Stimulated activated CD8-positive, alpha-beta memory T cell treated with anti-CD3 and anti-CD28 coated beads, Interleukin-2, amount 100 ng/mL, for 48 hours (primary cell): ENCODE measurements at regions not wholly inside any gene's neighbourhood (a gene's known extent, or its start where the extent isn't known, plus 50 kb on each side); places are given as distances from the start of the nearest gene placed in this dataset.
"Not testable (repeated sequence)": the region's sequence is repeated elsewhere in the genome, so short reads cannot be mapped to it uniquely, and the experiment has no call there.

Source experiments
- DNase-seq, 2 donors: peaks; one replicate each; pipeline ENCODE4 v3.0.0-alpha.2; 2020; ENCODE audit warnings: low read depth in 2 of 2

DNA sequence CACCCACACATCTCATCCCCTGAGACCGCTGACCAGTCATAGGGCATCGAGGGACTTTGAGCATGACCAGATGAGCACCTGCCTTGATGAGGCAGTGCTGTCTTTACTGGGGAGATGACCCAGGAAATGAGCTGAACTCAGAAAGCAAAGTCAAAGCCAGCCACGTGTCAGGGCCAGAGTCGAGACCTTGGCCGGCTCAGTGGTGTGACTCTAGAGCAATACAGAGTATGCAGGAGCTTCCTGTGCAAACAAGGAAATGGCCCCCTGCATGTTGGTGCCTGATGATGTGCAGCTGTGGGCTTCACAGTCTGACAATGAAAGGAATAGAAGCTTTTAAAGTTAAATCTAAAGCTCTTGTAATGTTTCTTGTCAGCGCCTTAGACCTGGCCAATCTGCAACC lies 332.9 kb downstream of the PCNX1 start:
- no peak for DNase-seq

DNA sequence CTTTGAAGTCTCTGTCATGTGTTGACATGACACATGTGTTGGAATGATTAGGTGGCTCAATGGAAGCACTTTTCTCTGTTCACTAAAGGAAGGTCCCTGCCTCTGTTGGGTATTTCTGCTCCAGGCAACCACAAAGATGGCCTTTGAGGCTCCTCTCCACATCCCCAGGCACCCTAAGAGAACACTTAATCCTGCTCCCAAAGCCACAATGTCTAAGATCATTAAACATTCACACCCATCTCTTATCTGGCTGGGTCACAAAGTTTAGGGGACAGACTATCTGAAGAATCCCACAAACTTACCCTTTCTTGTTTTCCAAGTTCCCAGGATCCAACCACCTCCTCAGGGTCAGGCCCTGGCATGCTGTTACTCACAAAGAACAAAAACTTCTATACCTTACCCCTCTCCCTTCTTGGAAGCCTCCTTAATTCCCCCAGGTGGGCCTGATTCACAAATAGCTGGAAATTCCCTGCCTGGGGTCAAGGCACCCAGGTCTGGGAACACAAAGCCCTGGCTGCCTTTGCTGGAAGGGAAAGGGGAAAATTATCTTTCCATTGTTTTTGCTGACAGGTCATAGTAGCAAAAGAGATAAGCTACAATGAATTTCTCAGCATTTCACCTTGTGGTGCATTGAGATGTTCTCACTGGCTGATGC lies 333.7 kb downstream of the PCNX1 start:
- DNase-seq: no peak

DNA sequence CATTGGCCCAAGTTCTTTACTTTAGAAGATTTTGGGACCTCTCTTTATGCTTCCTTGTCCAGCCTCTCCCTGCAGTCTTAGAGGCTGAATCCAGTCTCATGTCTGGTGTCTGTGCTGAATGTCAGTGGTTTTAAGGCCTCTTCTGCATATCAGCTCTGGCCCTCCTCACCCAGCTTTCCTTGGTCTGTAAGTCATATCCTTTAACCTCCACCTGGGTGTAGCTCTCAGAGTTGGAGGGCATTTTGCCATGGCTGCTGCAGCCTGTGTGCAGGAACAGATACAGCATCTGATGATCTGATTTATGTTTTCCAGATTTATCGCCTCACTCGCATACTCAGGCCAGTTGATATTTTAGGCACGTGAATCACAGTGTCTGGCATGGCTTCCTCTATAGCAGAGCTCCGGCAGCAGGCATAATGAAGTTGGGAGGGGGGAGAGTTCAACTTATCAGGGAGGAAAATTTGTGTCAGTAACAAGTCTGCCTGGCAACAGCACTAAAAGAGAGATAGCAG lies 335.0 kb downstream of the PCNX1 start:
- no peak for DNase-seq

DNA sequence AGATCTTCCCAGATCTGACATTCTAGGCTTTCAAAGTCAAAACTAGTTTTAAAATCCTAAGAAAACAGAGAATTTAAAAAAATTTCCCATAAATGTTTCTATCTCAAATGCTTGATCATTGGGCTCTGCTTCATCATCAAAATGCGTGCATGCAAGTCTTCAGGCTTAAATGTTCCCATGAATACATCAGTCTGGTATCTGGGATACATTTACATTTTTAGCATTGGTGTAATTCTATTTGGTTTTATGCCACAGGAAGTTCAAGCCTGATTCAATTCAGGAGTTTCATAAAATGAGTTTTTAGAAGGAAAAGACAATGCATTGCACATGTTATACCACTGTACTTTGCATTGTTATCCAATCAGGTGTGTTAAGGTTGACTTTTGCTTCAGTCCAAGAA lies 336.4 kb downstream of the PCNX1 start:
- DNase-seq: no peak

DNA sequence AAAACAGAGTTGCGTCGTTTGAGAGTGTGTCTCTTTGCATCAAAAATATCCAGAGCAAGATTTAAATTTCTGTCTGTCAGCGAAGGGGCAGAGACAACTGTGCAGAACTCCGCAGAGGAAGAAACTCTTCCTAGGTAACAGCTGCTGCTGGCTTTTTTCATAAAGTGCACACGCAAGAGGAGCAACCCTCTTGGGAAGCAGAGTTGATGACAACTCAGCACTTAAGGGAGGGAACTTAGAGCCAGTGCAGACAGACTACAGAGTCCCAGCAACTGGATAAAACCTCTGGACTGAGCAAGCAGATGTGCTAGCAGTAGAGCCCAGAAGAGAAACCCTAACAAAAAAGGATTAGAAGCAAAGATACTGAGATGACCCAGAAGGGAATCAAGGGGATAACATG lies 337.1 kb downstream of the PCNX1 start:
- DNase-seq: no peak

DNA sequence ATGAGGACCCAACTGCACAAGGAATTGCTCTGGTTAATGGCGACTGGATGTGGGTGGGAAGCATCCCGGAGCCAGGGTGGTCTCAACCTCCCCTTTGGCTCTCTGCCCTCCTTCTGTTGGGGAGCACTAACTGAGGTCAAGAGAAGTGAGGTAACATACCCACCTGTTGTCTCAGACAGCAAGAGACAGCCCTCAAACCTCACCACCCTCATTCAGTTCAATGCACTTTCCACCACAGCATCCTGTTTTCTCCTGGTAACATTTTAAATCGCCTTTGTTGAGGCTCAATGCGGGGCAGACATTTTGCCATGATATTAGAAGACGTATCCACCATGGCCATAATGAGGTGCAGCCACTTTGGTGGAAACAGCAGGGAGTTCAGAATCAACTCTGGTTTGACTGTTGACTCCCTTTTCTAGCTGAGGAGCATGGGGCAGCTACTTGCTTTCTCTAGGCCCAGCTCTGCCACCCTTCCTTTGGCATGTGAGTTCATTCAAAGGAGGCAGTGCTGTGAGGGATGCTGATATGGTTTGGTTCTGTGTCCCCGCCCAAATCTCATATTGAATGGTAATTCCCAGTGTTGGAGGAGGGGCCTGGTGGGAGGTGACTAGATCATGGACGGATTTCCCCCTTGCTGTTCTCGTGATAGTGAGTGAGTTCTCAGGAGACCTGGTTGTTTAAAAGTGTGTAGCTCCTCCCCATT lies 338.6 kb downstream of the PCNX1 start:
- DNase-seq: no peak

DNA sequence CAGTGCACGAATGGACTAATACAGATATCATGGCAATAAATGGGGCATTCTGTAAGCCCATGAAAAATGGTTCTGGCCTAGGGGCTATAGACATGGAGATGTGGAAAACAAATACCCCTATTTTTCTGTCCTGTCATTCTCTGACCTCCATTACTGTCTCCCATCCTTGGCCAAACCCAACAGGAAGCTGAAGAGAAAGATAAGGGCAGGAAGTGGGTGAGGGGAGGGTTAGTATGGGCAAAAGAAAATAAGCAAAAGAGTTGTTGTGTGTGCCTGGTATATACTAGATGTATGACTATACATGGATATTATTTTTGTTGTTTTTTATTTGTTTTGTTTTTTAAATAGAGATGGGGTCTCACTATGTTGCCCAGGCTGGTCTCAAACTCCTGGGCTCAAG lies 339.3 kb downstream of the PCNX1 start:
- DNase-seq: no peak

DNA sequence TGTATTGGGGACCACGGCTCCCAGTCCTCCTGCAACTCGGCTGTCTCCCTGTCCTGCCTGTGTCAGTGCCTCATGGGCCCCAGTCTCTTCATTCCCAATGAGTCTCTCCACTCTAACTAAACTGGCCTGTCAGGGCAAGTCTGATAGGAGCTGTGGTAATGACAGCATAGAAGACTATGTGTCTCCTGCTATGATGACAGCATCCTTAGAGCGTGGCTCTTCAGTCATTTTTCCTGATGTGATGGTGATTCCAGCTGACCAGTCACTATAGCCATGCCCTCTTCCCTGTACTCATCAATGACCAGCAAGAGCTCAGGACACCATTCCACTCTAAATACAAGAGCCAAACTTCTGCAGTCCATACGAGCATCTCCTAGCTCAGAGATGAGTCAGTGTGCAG lies 339.8 kb downstream of the PCNX1 start:
- no peak for DNase-seq

DNA sequence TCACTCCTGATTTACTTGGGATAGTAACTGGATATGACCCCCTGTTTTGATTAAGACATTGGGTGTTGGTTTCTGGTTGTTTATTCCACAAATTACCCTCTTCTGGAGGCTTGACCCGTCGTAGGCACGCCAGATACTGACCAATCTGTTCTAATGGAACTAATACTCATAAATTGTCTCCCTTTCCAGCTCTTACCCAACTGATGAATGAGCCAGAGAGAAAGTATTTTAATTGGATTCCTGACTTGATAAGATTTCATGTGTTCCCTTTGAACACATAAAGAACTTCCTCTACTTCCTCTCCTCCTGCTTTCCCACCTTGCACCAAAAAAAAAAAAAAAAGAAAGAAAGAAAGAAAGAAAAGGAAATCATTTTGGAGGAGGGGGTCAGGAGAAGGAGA lies 340.9 kb downstream of the PCNX1 start:
- no peak for DNase-seq

DNA sequence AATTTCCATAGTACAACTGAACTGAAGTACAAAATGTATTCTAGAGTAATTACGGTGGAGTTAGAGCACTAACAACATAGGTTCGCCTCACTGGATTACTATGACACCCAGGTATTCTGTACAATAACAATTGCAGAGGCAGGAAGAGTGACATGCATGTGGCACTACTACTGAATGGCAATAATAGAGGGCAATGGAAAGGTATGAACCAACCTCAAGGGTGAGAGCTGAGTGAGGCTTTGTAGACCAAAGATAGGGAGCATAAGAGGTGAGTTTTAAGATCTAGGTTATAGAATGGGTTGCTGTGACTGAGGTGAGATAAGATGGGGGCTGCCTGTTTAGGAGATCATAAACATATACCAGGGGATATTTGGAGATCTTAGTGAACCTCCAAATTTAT lies 343.1 kb downstream of the PCNX1 start:
- DNase-seq: no peak

DNA sequence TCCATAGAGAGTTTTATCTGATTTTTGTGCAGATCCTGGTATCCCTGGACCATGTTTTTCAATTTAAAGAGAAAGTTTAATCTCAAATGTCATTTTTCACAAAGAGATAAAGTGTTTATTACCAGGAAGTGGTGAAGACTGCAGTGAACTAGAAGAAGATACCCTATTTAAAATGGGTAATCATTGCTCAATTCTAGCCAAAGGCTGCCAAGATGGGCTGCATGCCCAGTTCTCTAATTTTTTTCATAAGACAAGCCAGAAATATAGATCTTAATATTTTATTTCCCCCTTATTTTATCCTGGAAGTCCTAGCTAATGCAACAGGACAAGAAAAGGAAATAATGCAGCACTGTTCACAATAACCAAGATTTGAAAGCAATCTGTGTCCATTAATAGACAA lies 343.5 kb downstream of the PCNX1 start:
- DNase-seq: no peak

DNA sequence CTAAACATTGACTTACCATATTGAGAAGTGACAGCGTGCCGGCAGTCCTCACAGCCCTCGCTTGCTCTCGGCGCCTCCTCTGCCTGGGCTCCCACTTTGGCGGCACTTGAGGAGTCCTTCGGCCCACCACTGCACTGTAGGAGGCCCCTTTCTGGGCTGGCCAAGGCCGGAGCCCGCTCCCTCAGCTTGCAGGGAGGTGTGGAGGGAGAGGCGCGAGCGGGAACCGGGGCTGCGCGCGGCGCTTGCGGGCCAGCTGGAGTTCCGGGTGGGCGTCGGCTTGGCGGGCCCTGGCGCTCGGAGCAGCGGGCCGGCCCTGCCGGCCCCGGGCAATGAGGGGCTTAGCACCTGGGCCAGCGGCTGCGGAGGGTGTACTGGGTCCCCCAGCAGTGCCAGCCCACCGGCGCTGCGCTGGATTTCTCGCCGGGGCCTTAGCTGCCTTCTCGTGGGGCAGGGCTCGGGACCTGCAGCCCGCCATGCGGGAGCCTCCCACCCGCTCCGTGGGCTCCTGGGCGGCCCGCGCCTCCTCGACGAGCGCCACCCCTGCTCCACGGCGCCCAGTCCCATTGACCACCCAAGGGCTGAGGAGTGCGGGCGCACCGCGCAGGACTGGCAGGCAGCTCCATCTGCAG lies 346.9 kb downstream of the PCNX1 start:
- DNase-seq: not testable (repeated sequence)

DNA sequence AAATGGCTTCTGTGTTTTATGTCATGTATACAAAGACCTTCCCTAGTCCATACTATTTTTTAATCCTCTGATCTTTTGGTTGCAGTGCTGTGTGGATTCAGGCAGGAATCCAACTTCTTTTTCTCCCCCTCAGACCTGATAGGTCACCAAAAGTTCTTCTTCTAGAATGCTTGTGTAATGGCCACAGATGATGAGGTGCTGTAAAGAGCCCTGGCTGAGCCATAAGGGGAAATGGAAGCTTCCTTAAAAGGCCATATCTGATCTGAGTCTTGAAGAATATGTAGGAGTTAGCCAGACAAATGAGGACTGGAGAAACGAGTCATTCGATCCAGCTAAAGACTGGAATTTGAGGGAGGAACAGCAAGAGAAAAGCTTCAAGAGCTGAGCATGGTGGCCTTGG lies 353.9 kb downstream of the PCNX1 start:
- no peak for DNase-seq

DNA sequence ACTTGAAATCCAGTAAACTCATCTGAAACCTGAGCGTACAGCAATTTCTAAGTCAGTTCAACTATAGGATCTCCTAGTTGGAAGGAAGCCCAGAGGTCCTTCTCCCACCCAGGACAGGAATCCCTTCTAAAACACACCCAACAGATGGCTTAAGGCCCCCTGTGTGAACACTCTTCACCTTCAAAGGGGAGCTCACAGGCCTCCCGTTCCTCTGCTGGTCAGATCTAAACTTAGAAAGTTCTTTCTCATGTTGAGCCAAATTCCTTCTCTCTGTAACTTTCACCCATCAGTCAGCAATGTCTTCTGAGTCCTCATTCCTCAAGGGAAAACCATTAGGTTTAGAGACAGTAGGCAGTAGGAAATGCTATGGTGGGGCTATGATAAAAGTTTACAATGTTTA lies 355.2 kb downstream of the PCNX1 start:
- DNase-seq: no peak

DNA sequence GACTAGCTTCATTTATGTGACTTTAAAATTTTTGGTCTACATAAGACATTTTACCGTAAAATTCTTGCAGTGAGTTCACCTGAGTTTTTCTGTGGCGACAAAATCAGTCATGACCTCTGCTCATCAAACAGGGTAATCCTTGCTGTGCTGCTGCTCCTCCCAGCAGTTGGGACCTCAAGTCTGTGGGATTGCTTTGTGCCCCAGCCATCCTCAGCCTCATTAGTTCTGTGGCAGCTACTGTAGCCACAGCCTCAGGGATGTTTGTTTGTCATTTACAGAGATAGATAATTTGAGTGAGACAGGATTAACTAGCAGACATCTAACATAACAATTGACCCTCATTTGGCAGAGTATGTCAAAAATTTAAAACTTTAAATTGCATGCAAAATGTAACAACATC lies 357.0 kb downstream of the PCNX1 start:
- DNase-seq: no peak

DNA sequence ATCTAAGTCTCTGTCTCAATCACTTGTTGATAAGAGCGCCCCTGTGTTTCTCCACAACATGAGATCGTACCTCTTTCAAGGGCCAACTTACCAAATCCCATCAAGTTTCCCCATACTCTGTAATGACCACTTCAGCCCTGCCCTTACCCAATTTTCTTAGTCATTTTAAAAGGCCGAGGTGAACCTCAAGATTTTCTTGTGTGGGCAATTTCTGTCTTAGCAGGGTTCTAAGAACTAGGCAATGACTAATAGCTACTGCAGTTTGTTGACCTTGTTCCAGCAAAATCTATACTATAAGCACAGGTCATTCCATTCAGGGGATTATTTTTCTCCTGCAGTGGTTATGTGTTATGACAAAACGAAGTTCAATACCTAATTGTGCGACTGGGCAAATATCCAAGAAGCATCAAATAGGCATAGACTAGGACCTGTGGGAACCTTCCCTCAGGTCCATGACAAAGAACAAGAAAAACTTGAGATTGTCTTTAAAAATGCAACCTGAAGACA lies 359.8 kb downstream of the PCNX1 start:
- no peak for DNase-seq

DNA sequence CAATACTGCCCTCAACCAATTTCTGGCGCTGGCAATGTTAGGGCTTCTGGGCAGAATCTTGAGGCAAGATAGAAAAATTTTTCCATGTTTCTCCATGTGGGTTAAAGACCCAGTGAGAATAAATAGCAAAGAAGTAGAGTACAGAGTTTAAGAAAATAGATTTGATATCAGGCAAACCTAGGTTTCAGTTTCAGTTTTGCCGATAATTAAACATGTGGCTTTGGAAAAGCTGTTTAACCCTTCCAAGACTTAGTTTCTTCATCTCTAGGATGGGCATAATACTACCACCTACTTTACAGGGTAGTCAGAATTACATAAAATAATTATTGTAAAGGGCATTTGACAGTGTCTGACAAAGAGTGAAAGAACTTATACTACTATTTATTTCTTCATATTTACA lies 360.4 kb downstream of the PCNX1 start:
- DNase-seq: no peak

DNA sequence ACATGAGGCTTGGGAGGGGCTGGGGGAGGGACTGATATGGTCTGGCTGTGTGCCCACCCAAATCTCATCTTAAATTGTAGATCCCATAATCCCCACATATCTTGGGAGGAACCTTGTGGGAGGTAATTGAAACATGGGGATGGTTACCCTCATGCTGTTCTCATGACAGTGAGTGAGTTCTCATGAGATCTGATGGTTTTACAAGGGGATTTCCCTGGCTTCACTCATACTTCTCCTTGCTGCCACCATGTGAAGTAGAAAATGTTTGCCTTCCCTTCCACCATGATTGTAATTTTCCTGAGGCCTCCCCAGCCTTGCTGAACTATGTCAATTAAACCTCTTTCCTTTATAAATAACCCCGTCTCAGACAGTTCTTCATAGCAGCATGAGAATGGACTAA lies 362.9 kb downstream of the PCNX1 start:
- DNase-seq: no peak

DNA sequence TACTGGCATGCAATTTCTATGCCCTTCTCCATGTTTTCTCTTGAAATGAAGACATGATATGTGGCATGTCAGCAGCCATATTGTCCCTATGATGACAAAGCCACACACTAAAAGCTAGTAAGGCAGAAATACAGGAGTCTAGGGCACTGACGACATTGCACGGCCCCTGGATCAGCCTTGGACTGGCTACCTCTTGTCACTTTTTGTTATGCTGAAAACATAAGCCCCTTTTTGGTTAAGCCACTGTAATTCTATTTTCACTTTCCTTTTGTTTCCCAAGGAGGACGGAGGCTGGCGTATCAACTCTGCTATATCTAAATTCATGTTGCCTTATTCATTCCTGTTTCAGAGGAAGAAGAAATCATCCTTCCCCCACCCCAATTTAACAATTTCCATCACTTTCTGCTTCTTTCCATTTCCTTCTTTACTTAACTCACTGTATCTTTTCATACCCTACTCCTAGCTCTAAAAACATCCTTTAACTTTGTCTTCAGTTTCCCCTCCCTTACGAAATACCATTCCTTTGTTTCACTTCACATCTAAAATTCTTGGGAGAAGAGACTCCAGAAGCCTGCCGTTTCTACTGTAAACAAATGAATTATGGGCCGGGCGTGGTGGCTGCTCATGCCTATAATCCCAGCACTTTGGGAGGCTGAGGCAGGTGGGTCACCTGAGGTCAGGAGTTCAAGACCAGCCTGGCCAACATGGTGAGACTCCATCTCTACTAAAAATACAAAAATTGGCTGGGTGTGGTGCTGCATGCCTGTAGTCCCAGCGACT lies 364.1 kb downstream of the PCNX1 start:
- DNase-seq: no peak

DNA sequence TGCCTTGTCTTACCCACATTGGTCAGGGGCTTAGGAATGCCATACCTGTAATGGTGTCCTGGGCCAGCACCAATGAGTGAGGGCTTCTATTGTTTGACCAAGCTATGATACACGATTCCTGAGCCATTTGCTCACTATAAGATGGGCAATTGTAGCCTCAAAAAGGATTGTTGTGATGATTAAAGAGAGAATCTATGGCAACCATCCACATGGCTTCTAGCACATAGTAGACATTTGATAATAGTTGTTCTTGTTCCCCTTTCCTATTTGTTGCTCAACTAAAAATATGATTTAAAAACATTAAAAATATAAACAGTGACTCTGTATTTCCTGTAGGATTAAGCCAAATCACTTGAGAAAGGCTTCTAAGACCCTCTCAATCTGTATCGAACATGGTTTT lies 366.1 kb downstream of the PCNX1 start:
- DNase-seq: no peak

DNA sequence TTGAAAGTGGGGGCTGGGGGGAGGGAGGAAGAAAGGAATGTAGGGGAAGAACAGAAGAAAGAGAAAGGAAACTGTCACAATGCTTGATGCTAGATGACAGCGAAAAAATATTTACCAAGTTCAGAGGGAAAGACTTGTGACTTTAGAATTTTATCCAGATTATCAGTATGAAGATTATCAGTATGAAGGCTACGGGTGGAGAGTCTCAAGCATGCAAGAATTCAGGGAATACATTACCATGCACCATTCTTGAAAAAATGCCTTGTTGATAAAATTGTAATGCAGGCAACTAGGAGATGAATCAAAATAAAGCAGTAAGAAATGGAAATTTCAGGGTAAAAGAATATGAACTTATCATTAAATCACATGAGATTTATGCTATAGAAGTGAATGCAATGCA lies 376.8 kb downstream of the PCNX1 start:
- DNase-seq: no peak

DNA sequence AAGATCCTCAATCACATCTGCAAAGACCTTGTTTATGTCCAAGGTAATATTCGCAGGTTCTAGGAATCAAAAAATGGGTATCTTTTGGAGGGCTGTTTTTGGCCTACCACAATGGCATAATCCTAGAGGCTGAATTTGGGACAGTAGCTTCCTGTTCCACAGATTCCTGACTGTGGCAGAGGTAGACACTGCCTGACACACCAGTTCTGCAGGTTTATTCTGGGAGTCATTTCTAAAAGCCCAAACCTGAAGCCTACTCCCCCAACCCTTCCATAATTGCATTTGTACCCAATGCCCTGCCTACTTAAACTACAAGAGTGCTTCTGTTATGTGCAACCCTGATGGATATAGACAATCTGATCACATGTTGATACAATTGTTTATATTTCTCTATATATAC lies 378.9 kb downstream of the PCNX1 start:
- DNase-seq: no peak
